Endothelial cell of umbilical vein (primary cell): ENCODE measurements at regions not wholly inside any gene's neighbourhood (a gene's known extent, or its start where the extent isn't known, plus 50 kb on each side); places are given as distances from the start of the nearest gene placed in this dataset.

ENCODE experiments used
- BruUV-seq: library from RNA; stranded (reverse); fragments of 400-500 nt; replicated peaks from 2 replicates; lab custom pipeline; 2021; lab: Mats Ljungman, UMichigan
- CTCF ChIA-PET: fragments of 300-600, 350-600 bp; sonication (Branson Sonifier 250); formaldehyde crosslinking; loops from one replicate; lab custom pipeline; 2021; ENCODE audit warnings: antibody characterized with exemption, inconsistent platforms; lab: Charles Lee
- POLR2A ChIA-PET: fragments of 300-600, 350-600 bp; sonication (Branson Sonifier 250); formaldehyde crosslinking; loops from one replicate; lab custom pipeline; 2021; ENCODE audit warnings: antibody characterized with exemption, inconsistent platforms; lab: Charles Lee
- DNase-seq: peaks from one replicate; pipeline ENCODE4 v3.0.0-alpha.2; 2011; ENCODE audit warnings: low read depth, low spot score
- FAIRE-seq: peaks from 2 replicates; lab custom pipeline; 2011; peaks lifted over from hg19 to GRCh38; lab: Jason Lieb, UNC
- H2AFZ ChIP-seq: 2 replicates; pipeline ENCODE4 v1.6.0; 2012; ENCODE audit warnings: low read depth, low read length, control low read depth, inconsistent platforms
- H3K27ac ChIP-seq: 2 replicates; pipeline ENCODE4 v1.5.1; 2011; ENCODE audit warnings: low read depth, mild to moderate bottlenecking, control low read depth, low read length, moderate library complexity; ENCODE audit not compliant: insufficient read depth
- H3K27me3 ChIP-seq, 2 experiments: 2 replicates each; pipeline versions ENCODE4 v1.6.0 to v1.6.1; 2011; ENCODE audit warnings: low read length in 2 of 2, mixed read lengths in 1 of 2; ENCODE audit not compliant: control insufficient read depth in 2 of 2, insufficient read depth in 2 of 2
- H3K36me3 ChIP-seq, 2 experiments: 2 replicates in 1 of 2; 3 replicates in 1 of 2; pipeline ENCODE4 v1.5.1; 2011; ENCODE audit warnings: low read length in 2 of 2, mild to moderate bottlenecking in 1 of 2, moderate library complexity in 1 of 2; ENCODE audit not compliant: control insufficient read depth in 2 of 2, insufficient read depth in 2 of 2; ENCODE audit errors: extremely low read depth in 1 of 2
- H3K4me1 ChIP-seq: 3 replicates; pipeline ENCODE4 v1.5.1; 2011; ENCODE audit warnings: mild to moderate bottlenecking, low read length; ENCODE audit not compliant: control insufficient read depth, insufficient read depth; ENCODE audit errors: extremely low read depth
- H3K4me2 ChIP-seq: 2 replicates; pipeline ENCODE4 v1.6.1; 2011; ENCODE audit warnings: low read length, control low read depth, mixed read lengths; ENCODE audit not compliant: insufficient read depth
- H3K4me3 ChIP-seq, 3 experiments: fragments of 200-600 bp in 1 of 3; sonication (generic), shearing (Covaris generic) in 1 of 3; replicated peaks in 1 of 3; 2 replicates each; pipeline ENCODE4 v1.5.1; 2011 to 2016; ENCODE audit warnings: control low read depth in 3 of 3, low read length in 3 of 3, mild to moderate bottlenecking in 2 of 3, inconsistent platforms in 1 of 3, low read depth in 1 of 3, moderate library complexity in 1 of 3; ENCODE audit not compliant: insufficient read depth in 1 of 3
- H3K79me2 ChIP-seq: 2 replicates; pipeline ENCODE4 v1.6.0; 2012; ENCODE audit warnings: low read length, inconsistent platforms; ENCODE audit not compliant: control insufficient read depth, insufficient read depth
- H3K9ac ChIP-seq: replicated peaks from 2 replicates; pipeline ENCODE3; 2011; ENCODE audit warnings: low read length, control low read depth; ENCODE audit not compliant: insufficient read depth; ENCODE audit errors: extremely low read depth
- H3K9me1 ChIP-seq: replicated peaks from 3 replicates; pipeline ENCODE4 v1.6.0; 2011; ENCODE audit warnings: mild to moderate bottlenecking, low read length; ENCODE audit not compliant: control insufficient read depth, insufficient read depth; ENCODE audit errors: extremely low read depth
- H3K9me3 ChIP-seq: replicated peaks from 2 replicates; pipeline ENCODE4 v1.5.1; 2012; ENCODE audit warnings: low read length, inconsistent platforms; ENCODE audit not compliant: control insufficient read depth, insufficient read depth
- H4K20me1 ChIP-seq: replicated peaks from 2 replicates; pipeline ENCODE3; 2011; ENCODE audit warnings: mild to moderate bottlenecking, low read length; ENCODE audit not compliant: control insufficient read depth, insufficient read depth; ENCODE audit errors: extremely low read depth
- EZH2 ChIP-seq: IDR thresholded peaks from 2 replicates; pipeline ENCODE4 v1.6.1; 2012; ENCODE audit warnings: borderline replicate concordance, low read depth, mild to moderate bottlenecking, moderate library complexity, low read length, inconsistent platforms; ENCODE audit not compliant: severe bottlenecking
- FOS ChIP-seq: IDR thresholded peaks from 2 replicates; pipeline ENCODE4 v1.6.1; 2011; ENCODE audit warnings: mild to moderate bottlenecking, low read length, moderate library complexity, borderline replicate concordance; ENCODE audit not compliant: insufficient read depth
- GATA2 ChIP-seq: IDR thresholded peaks from 2 replicates; pipeline ENCODE4 v1.7.0; 2011; ENCODE audit warnings: low read depth, mild to moderate bottlenecking, moderate library complexity, mixed read lengths, low read length; ENCODE audit not compliant: insufficient read length, insufficient read depth
- JUN ChIP-seq: IDR thresholded peaks from 2 replicates; pipeline ENCODE4 v1.6.1; 2011; ENCODE audit warnings: borderline replicate concordance, low read depth; ENCODE audit not compliant: insufficient read length, insufficient read depth
- MYC ChIP-seq: IDR thresholded peaks from one replicate; pipeline ENCODE4 v1.6.1; 2011; ENCODE audit warnings: mild to moderate bottlenecking, low read depth, low read length
- POLR2A ChIP-seq: IDR thresholded peaks from 2 replicates; pipeline ENCODE4 v1.6.1; 2012; ENCODE audit warnings: low read depth, mild to moderate bottlenecking, control low read depth, low read length
- POLR2AphosphoS5 ChIP-seq: IDR thresholded peaks from 2 replicates; pipeline ENCODE4 v1.6.1; 2012; ENCODE audit warnings: low read depth, mild to moderate bottlenecking, control low read depth, low read length, moderate library complexity; ENCODE audit not compliant: insufficient read depth
- dilution Hi-C: fragments of 300-500 bp; cut with MboI; formaldehyde crosslinking; loops from one replicate; pipeline ENCODE4 v1.15.0; 2019; ENCODE audit warnings: low sequenced_read_pairs; ENCODE audit not compliant: extremely low pct_ligation_motif_present
- intact Hi-C: fragments of 100-400 bp; cut with micrococcal nuclease; formaldehyde crosslinking; loops from one replicate; pipeline ENCODE4 v1.10.0; 2022
- TF ChIP-seq, protein P1 (sequence below), 2 donors: IDR thresholded peaks; 1 replicate in 1 of 2; 2 replicates in 1 of 2; pipeline ENCODE4 v1.5.1; 2011; ENCODE audit warnings: low read length in 2 of 2, mild to moderate bottlenecking in 2 of 2, moderate library complexity in 2 of 2, control low read depth in 1 of 2, inconsistent platforms in 1 of 2, low read depth in 1 of 2; ENCODE audit not compliant: insufficient read depth in 1 of 2; ENCODE audit errors: extremely low read depth in 1 of 2
- TF ChIP-seq, protein P2 (sequence below): IDR thresholded peaks from 2 replicates; pipeline ENCODE4 v1.6.1; 2011; ENCODE audit not compliant: insufficient read depth, insufficient read length

- H3K79me2 ChIP-seq = no peaks in the 10 kb centered on the region
- H3K36me3 ChIP-seq = no peaks in the 10 kb centered on the region
- dilution Hi-C loops = no loop called here
- H3K27ac ChIP-seq = no peak overlapping the region
- no peak overlapping the region for H3K9ac ChIP-seq
- CTCF ChIA-PET = interaction anchor here (0.9 to 1.4 kb wide), 2 partner anchors 18 kb away, joined by 4 to 9 read pairs; no protein-coding TSS in a partner anchor
- H3K27me3 ChIP-seq = no peaks in the 10 kb centered on the region
- DNase-seq (no peak), FAIRE-seq (no peak)
- intact Hi-C loops = no loop called here
- no peak for TF ChIP-seq FOS
- no peak for TF ChIP-seq JUN
- TF ChIP-seq POLR2A = no peak
- TF ChIP-seq, protein P1, sequence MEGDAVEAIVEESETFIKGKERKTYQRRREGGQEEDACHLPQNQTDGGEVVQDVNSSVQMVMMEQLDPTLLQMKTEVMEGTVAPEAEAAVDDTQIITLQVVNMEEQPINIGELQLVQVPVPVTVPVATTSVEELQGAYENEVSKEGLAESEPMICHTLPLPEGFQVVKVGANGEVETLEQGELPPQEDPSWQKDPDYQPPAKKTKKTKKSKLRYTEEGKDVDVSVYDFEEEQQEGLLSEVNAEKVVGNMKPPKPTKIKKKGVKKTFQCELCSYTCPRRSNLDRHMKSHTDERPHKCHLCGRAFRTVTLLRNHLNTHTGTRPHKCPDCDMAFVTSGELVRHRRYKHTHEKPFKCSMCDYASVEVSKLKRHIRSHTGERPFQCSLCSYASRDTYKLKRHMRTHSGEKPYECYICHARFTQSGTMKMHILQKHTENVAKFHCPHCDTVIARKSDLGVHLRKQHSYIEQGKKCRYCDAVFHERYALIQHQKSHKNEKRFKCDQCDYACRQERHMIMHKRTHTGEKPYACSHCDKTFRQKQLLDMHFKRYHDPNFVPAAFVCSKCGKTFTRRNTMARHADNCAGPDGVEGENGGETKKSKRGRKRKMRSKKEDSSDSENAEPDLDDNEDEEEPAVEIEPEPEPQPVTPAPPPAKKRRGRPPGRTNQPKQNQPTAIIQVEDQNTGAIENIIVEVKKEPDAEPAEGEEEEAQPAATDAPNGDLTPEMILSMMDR (IDR thresholded peaks at IDR 0.05; ENCODE audit: extremely low read depth in 1 of 2, insufficient read depth in 1 of 2, low read depth in 1 of 2, low read length in 2 of 2) = no peak
- TF ChIP-seq POLR2AphosphoS5 = no peak
- TF ChIP-seq, protein P2, sequence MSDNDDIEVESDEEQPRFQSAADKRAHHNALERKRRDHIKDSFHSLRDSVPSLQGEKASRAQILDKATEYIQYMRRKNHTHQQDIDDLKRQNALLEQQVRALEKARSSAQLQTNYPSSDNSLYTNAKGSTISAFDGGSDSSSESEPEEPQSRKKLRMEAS = no peak
- TF ChIP-seq MYC = no peak
- no peak for TF ChIP-seq GATA2
- no peak for TF ChIP-seq EZH2
- no peaks in the 10 kb centered on the region for H4K20me1 ChIP-seq
- H3K4me2 ChIP-seq = no peak overlapping the region
- no peaks in the 10 kb centered on the region for H3K9me3 ChIP-seq
- H3K9me1 ChIP-seq = no peaks in the 10 kb centered on the region
- POLR2A ChIA-PET = no interaction called here
- no peaks in the 10 kb centered on the region for H3K4me1 ChIP-seq
- no peak overlapping the region for H3K4me3 ChIP-seq
- BruUV-seq = no TSS peak
- H2AFZ ChIP-seq = no peak overlapping the region
Observed at GRCh38 chr9:93809204-93809940, 145.8 kb downstream of the BARX1 start.
